ENCODE measurements at regions not wholly inside any gene's neighbourhood (a gene's known extent, or its start where the extent isn't known, plus 50 kb on each side); places are given as distances from the start of the nearest gene placed in this dataset.
"Not testable (repeated sequence)": the region's sequence is repeated elsewhere in the genome, so short reads cannot be mapped to it uniquely, and the experiment has no call there.

- H3K9me3 ChIP-seq (replicated peaks; ENCODE audit: control insufficient read depth, low read depth, low read length): peaks cover 29% of the 10 kb centered on the region
- not testable (repeated sequence) for H3K36me3 ChIP-seq (ENCODE audit: control insufficient read depth, insufficient read depth, low read length); H3K27ac ChIP-seq (ENCODE audit: low read length); H3K4me3 ChIP-seq (ENCODE audit: low read length); H3K27me3 ChIP-seq (ENCODE audit: control insufficient read depth, insufficient read depth, low read length); H3K4me1 ChIP-seq (ENCODE audit: control insufficient read depth, insufficient read depth, low read length); DNase-seq
- WGBS (ENCODE audit: insufficient coverage): no CpG with 5 or more reads among the region's 4 CpGs
Measured at GRCh38 chr6:4471515-4471914, 304.7 kb upstream of the CDYL start.

DNA sequence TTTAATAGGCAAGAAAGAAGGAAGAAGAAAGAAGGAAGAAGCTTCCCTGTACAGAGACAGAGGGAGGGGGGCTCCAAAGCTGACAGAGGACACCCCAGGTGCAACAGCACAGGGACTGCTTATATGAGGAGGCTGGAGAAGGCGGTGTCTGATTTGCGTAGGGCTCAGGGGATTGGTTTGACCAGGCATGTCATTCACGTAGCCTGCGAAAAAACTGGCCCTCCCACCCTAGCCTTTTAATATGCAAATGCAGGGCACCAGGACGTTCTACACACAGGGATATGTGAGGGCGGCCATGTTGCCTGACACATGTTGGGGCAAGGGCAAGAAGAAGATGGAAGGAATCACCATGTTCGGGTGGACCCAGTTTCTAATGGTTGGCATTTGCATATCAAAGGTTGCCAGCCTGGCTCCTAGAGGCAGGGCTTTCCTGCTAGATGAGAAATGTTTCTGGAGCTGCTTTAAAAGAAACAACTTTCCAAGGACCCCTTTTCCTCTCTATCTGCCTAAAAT is 305.4 kb upstream of the CDYL start:
- Histone ChIP-seq H3K36me3 (ENCODE audit: control insufficient read depth, insufficient read depth, low read length) (no peaks in the 10 kb centered on the region), H3K27ac (ENCODE audit: low read length) (no peak overlapping the region), H3K4me1 (ENCODE audit: control insufficient read depth, insufficient read depth, low read length) (no peaks in the 10 kb centered on the region), H3K4me3 (ENCODE audit: low read length) (no peak overlapping the region), H3K27me3 (ENCODE audit: control insufficient read depth, insufficient read depth, low read length) (no peaks in the 10 kb centered on the region), H3K9me3 (replicated peaks; ENCODE audit: control insufficient read depth, low read depth, low read length) (peaks cover 29% of the 10 kb centered on the region)
- 92% methylated on average over 2 of the region's 7 CpGs for WGBS (ENCODE audit: insufficient coverage)
- no peak for DNase-seq

DNA sequence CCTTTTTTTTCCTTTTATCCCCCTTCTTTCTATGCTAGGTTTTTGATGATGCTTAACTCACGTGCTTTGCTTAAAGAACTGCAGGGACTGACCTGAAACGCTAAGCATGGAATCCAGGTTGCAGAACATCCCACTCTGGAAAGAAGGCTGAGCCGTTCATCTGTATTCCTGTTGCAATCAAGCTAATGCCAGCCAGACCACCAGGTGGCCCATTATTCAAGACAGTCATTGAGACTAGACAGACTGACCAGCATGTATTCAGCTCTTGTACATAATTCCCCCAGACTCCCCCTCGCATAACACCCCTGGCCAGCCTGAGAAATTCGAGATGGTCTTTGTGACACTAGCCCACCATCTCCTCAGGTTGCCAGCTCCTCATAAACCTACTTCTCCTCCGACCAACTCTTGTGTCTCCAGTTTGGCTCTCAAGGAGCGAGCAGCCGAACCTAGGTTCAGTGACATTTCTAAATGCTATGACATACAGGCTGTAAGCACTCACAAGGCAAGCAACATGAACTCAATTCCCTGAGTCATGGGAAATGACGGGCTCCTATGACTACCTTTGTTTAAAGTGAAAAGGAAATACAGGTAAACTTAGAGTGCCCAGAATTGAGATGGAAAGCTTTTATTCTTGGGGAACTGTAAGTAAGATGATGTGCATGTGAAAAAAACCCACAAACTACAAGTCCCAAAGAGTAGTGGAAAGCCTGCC is 309.3 kb upstream of the CDYL start:
- Histone ChIP-seq H3K27me3 (ENCODE audit: control insufficient read depth, insufficient read depth, low read length) (no peaks in the 10 kb centered on the region), H3K27ac (ENCODE audit: low read length) (no peak overlapping the region), H3K4me1 (ENCODE audit: control insufficient read depth, insufficient read depth, low read length) (no peaks in the 10 kb centered on the region), H3K9me3 (replicated peaks; ENCODE audit: control insufficient read depth, low read depth, low read length) (peaks cover 25% of the 10 kb centered on the region), H3K4me3 (ENCODE audit: low read length) (no peak overlapping the region), H3K36me3 (ENCODE audit: control insufficient read depth, insufficient read depth, low read length) (no peaks in the 10 kb centered on the region)
- peak; percentile 17 for DNase-seq
- WGBS (ENCODE audit: insufficient coverage): 47% methylated on average over 5 of the region's 9 CpGs

DNA sequence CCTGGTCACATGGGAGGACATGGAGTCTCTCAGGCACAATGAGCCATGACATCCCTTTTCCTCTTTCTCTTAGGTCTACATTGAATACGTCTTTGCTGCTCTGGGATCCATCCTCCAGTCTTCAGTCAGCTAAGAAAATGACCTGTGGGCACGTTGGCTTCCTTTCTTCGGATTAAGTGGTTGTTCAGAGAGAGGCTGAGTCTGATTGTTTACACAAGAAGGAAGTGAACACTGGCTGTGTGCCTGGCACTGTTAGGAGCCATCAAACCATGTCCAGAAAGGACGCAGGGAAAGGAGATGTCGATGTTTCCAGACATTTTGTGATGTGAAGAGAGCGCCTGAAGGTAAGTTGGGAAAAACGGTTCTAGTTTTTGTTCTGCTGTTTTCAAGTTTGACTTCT is 309.9 kb upstream of the CDYL start:
- Histone ChIP-seq H3K4me1 (ENCODE audit: control insufficient read depth, insufficient read depth, low read length) (peaks cover 4% of the 10 kb centered on the region), H3K27ac (ENCODE audit: low read length) (no peak overlapping the region), H3K4me3 (ENCODE audit: low read length) (no peak overlapping the region), H3K27me3 (ENCODE audit: control insufficient read depth, insufficient read depth, low read length) (no peaks in the 10 kb centered on the region), H3K9me3 (replicated peaks; ENCODE audit: control insufficient read depth, low read depth, low read length) (peaks cover 20% of the 10 kb centered on the region), H3K36me3 (ENCODE audit: control insufficient read depth, insufficient read depth, low read length) (no peaks in the 10 kb centered on the region)
- DNase-seq: peak; percentile 61
- 56% methylated on average over 6 of the region's 7 CpGs for WGBS (ENCODE audit: insufficient coverage)

- H3K27ac ChIP-seq (ENCODE audit: low read length): no peak overlapping the region
- H3K4me3 ChIP-seq (ENCODE audit: low read length): no peak overlapping the region
- no peak for DNase-seq
- H3K9me3 ChIP-seq (replicated peaks; ENCODE audit: control insufficient read depth, low read depth, low read length): peaks cover 8% of the 10 kb centered on the region
- 25% methylated on average over 1 of the region's 2 CpGs for WGBS (ENCODE audit: insufficient coverage)
- H3K27me3 ChIP-seq (ENCODE audit: control insufficient read depth, insufficient read depth, low read length): no peaks in the 10 kb centered on the region
- H3K36me3 ChIP-seq (ENCODE audit: control insufficient read depth, insufficient read depth, low read length): no peaks in the 10 kb centered on the region
- peaks cover 19% of the 10 kb centered on the region for H3K4me1 ChIP-seq (ENCODE audit: control insufficient read depth, insufficient read depth, low read length)
Measured at GRCh38 chr6:4464638-4465037, 311.6 kb upstream of the CDYL start.

DNA sequence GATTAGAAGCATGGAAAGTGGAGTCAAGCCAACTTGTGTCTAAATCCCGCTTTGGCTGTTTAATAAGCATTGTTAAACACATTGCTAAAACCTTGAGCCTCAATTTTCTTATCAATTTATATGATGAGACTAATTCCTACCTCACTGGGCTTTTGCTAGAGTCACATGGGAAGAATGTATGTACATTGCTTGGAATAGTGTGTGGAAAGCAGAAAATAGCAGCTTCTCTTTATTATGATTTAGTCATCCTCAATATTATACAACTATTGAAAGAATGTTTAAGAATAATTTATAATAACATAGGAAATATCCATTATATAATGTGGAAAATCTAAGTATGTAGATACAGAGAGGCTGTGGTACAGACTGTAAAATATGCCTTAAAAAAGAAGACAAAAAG is 313.0 kb upstream of the CDYL start:
- Histone ChIP-seq H3K4me3 (ENCODE audit: low read length) (no peak overlapping the region), H3K4me1 (ENCODE audit: control insufficient read depth, insufficient read depth, low read length) (peaks cover 28% of the 10 kb centered on the region), H3K9me3 (replicated peaks; ENCODE audit: control insufficient read depth, low read depth, low read length) (peaks cover 2% of the 10 kb centered on the region), H3K36me3 (ENCODE audit: control insufficient read depth, insufficient read depth, low read length) (no peaks in the 10 kb centered on the region), H3K27me3 (ENCODE audit: control insufficient read depth, insufficient read depth, low read length) (no peaks in the 10 kb centered on the region), H3K27ac (ENCODE audit: low read length) (no peak overlapping the region)
- no CpG with 5 or more reads among the region's 1 CpG for WGBS (ENCODE audit: insufficient coverage)
- DNase-seq: peak; percentile 36

GRCh38 chr6:4460586-4461475 is 315.4 kb upstream of the CDYL start:
- peak overlapping the region; percentile 14 for H3K4me3 ChIP-seq (ENCODE audit: low read length)
- peak overlapping the region; percentile 76 for H3K27ac ChIP-seq (ENCODE audit: low read length)
- peak; percentile 95 for DNase-seq
- H3K27me3 ChIP-seq (ENCODE audit: control insufficient read depth, insufficient read depth, low read length): no peaks in the 10 kb centered on the region
- no peaks in the 10 kb centered on the region for H3K36me3 ChIP-seq (ENCODE audit: control insufficient read depth, insufficient read depth, low read length)
- WGBS (ENCODE audit: insufficient coverage): 13% methylated on average over 17 of the region's 21 CpGs
- peaks cover 8% of the 10 kb centered on the region for H3K9me3 ChIP-seq (replicated peaks; ENCODE audit: control insufficient read depth, low read depth, low read length)
- peaks cover 28% of the 10 kb centered on the region for H3K4me1 ChIP-seq (ENCODE audit: control insufficient read depth, insufficient read depth, low read length)

DNA sequence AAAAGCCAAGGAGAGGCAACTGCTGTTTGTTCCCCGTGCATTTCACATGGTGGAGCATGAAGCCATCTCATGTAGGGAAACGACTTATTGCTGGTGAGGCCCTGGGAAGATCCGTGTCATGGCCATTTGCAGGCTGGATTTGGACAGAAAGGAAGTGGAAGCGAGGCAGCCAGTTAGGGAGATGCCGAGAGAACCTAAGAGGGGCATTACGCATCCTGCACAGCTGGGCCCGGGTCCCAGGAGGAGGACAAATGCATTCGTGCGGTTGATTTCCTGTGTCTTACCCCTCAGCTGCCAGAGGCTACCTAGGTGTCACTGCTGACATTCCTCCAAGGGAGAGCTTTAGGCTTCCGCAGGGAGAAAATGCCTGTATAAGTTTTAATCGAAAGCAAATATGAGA is 316.2 kb upstream of the CDYL start:
- H3K36me3 ChIP-seq (ENCODE audit: control insufficient read depth, insufficient read depth, low read length): no peaks in the 10 kb centered on the region
- peak; percentile 54 for DNase-seq
- WGBS (ENCODE audit: insufficient coverage): 40% methylated on average over 9 of the region's 11 CpGs
- H3K4me3 ChIP-seq (ENCODE audit: low read length): no peak overlapping the region
- H3K4me1 ChIP-seq (ENCODE audit: control insufficient read depth, insufficient read depth, low read length): peaks cover 28% of the 10 kb centered on the region
- H3K9me3 ChIP-seq (replicated peaks; ENCODE audit: control insufficient read depth, low read depth, low read length): peaks cover 9% of the 10 kb centered on the region
- H3K27ac ChIP-seq (ENCODE audit: low read length): peak overlapping the region; percentile 76
- H3K27me3 ChIP-seq (ENCODE audit: control insufficient read depth, insufficient read depth, low read length): no peaks in the 10 kb centered on the region

- no peak overlapping the region for H3K27ac ChIP-seq (ENCODE audit: low read length)
- DNase-seq: no peak
Measured at GRCh38 chr6:4459032-4459431, 317.2 kb upstream of the CDYL start.

GRCh38 chr6:4451718-4452117 is 316.3 kb upstream of the ECI2 start:
- Histone ChIP-seq H3K9me3 (replicated peaks; ENCODE audit: control insufficient read depth, low read depth, low read length) (peaks cover 15% of the 10 kb centered on the region), H3K4me1 (ENCODE audit: control insufficient read depth, insufficient read depth, low read length) (no peaks in the 10 kb centered on the region), H3K27me3 (ENCODE audit: control insufficient read depth, insufficient read depth, low read length) (no peaks in the 10 kb centered on the region), H3K27ac (ENCODE audit: low read length) (no peak overlapping the region), H3K4me3 (ENCODE audit: low read length) (no peak overlapping the region), H3K36me3 (ENCODE audit: control insufficient read depth, insufficient read depth, low read length) (no peaks in the 10 kb centered on the region)
- DNase-seq: no peak
- no CpG with 5 or more reads among the region's 1 CpG for WGBS (ENCODE audit: insufficient coverage)

More at GRCh38 chr6:4459032-4459431, 317.2 kb upstream of the CDYL start:
- Histone ChIP-seq H3K9me3 (replicated peaks; ENCODE audit: control insufficient read depth, low read depth, low read length) (peaks cover 7% of the 10 kb centered on the region), H3K4me1 (ENCODE audit: control insufficient read depth, insufficient read depth, low read length) (peaks cover 28% of the 10 kb centered on the region), H3K27me3 (ENCODE audit: control insufficient read depth, insufficient read depth, low read length) (no peaks in the 10 kb centered on the region), H3K4me3 (ENCODE audit: low read length) (no peak overlapping the region), H3K36me3 (ENCODE audit: control insufficient read depth, insufficient read depth, low read length) (no peaks in the 10 kb centered on the region)
- WGBS (ENCODE audit: insufficient coverage): 66% methylated on average over 3 of the region's 3 CpGs
